ENCODE measurements at regions not wholly inside any gene's neighbourhood (a gene's known extent, or its start where the extent isn't known, plus 50 kb on each side); places are given as distances from the start of the nearest gene placed in this dataset.

DNA sequence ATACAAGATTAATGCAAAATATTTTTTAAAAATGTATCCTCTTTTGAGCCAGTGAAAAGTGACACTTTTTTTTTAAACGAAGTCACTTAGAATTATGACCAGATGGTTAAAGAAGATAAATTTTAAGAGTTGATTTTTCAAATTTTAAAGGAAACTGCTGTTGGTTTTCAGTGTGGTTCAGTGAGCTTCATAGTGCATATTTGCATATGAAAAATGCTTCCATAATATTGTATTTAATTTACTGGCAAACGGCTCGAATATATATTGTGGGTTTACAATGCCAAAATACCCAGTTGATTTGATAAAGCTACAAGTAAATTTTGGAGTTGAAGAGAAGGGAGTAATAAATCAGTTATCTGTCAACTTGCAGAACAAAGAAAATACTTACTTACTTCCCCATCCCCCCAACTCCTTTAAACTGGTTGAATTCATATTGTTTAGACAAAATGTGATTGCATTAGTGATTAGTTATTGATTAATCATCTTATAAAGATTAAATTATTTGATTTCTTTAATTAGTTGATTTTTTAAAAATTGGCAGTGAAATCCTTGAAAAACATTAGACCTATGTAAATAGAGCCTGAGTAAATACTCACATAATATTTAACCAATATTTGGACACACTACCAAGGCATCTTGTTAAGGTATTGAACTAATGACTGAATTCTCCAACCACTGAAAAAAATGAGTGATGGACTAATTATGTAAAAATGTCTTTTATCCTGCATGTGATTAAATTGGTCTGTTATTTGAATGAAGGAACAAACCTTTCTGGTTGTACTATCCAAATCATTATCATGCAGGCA, 122.8 kb upstream of the APP start:
- Histone ChIP-seq H3K9me2 (replicated peaks; ENCODE audit: insufficient read depth, low read length) (no peaks in the 10 kb centered on the region), H2AFZ (ENCODE audit: low read length) (no peak overlapping the region), H3K27me3 (replicated peaks; ENCODE audit: insufficient read depth, low read length) (no peaks in the 10 kb centered on the region), H3F3A (ENCODE audit: insufficient read depth, low read length) (no peaks in the 10 kb centered on the region), H3K4me1 (ENCODE audit: low read length) (no peaks in the 10 kb centered on the region), H3K36me3 (replicated peaks; ENCODE audit: insufficient read depth, low read length) (no peaks in the 10 kb centered on the region), H3K79me2 (ENCODE audit: low read length) (no peaks in the 10 kb centered on the region), H3K9me3 (replicated peaks; ENCODE audit: insufficient read depth, low read length) (no peaks in the 10 kb centered on the region), H4K20me1 (ENCODE audit: insufficient read depth, low read length) (no peaks in the 10 kb centered on the region), H3K4me2 (ENCODE audit: low read depth, low read length) (no peak overlapping the region), H3K9ac (ENCODE audit: low read length) (no peak overlapping the region), H3K4me3 (ENCODE audit: low read length) (no peak overlapping the region), H3K27ac (ENCODE audit: low read length) (no peak overlapping the region)
- TF ChIP-seq EZH2 (optimal IDR thresholded peaks at IDR 0.05; ENCODE audit: low read depth, low read length), result no peak
- TF ChIP-seq, protein P1, sequence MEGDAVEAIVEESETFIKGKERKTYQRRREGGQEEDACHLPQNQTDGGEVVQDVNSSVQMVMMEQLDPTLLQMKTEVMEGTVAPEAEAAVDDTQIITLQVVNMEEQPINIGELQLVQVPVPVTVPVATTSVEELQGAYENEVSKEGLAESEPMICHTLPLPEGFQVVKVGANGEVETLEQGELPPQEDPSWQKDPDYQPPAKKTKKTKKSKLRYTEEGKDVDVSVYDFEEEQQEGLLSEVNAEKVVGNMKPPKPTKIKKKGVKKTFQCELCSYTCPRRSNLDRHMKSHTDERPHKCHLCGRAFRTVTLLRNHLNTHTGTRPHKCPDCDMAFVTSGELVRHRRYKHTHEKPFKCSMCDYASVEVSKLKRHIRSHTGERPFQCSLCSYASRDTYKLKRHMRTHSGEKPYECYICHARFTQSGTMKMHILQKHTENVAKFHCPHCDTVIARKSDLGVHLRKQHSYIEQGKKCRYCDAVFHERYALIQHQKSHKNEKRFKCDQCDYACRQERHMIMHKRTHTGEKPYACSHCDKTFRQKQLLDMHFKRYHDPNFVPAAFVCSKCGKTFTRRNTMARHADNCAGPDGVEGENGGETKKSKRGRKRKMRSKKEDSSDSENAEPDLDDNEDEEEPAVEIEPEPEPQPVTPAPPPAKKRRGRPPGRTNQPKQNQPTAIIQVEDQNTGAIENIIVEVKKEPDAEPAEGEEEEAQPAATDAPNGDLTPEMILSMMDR (IDR thresholded peaks at IDR 0.05; ENCODE audit: low read length), result no peak
- TF ChIP-seq EZH2phosphoT487 (IDR thresholded peaks at IDR 0.05; ENCODE audit: low read length), result no peak
- DNase-seq, result no peak

DNA sequence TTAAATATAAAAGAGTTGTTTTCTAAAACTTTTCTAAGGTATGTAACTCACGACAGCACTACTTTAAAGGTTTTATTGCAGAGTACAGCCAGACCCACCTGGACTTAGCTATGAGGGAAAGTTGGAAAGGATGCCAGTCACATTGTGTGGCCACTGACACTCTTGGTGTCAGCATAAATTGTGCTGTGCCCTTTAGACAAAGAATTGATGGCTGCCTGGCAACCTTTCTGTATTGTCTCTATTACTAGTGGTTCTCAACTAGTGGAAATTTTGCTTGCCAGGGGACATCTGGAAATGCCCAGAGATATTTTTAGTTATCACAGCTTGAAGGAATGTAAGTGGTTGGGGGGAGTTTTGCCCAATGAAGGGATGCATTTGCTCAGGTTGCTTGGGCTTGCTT, 117.5 kb upstream of the APP start:
- Histone ChIP-seq H4K20me1 (ENCODE audit: insufficient read depth, low read length) (no peaks in the 10 kb centered on the region), H3K4me1 (ENCODE audit: low read length) (no peaks in the 10 kb centered on the region), H3K9me2 (replicated peaks; ENCODE audit: insufficient read depth, low read length) (no peaks in the 10 kb centered on the region), H3K27ac (ENCODE audit: low read length) (no peak overlapping the region), H3K4me3 (ENCODE audit: low read length) (no peak overlapping the region), H3K4me2 (ENCODE audit: low read depth, low read length) (no peak overlapping the region), H3K79me2 (ENCODE audit: low read length) (no peaks in the 10 kb centered on the region), H3K9me3 (replicated peaks; ENCODE audit: insufficient read depth, low read length) (no peaks in the 10 kb centered on the region), H3K36me3 (replicated peaks; ENCODE audit: insufficient read depth, low read length) (no peaks in the 10 kb centered on the region), H2AFZ (ENCODE audit: low read length) (no peak overlapping the region), H3K9ac (ENCODE audit: low read length) (no peak overlapping the region), H3K27me3 (replicated peaks; ENCODE audit: insufficient read depth, low read length) (no peaks in the 10 kb centered on the region), H3F3A (ENCODE audit: insufficient read depth, low read length) (no peaks in the 10 kb centered on the region)
- TF ChIP-seq, protein P1 (IDR thresholded peaks at IDR 0.05; ENCODE audit: low read length), result no peak
- no peak for TF ChIP-seq EZH2 (optimal IDR thresholded peaks at IDR 0.05; ENCODE audit: low read depth, low read length)
- TF ChIP-seq EZH2phosphoT487 (IDR thresholded peaks at IDR 0.05; ENCODE audit: low read length), result no peak
- DNase-seq, result no peak

DNA sequence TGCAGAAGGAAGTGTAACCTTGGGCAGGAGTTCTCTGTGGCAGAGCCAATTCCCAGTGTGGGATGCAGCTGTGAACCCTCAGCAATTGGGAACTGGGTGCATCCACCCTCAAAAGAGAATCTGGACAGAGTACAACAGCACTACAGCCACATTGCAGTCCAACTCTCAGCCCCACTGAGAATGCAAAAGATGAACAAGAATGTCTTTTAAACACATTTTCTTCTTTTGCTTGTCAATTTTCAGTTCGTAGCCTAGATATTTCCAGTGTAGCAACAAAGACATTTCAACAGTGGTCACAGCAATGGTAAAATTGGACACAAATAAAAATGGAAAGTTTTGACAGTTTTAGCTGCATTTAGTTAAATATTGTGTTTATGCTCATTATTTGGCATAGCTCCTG, 114.0 kb upstream of the APP start:
- no peak for TF ChIP-seq EZH2 (optimal IDR thresholded peaks at IDR 0.05; ENCODE audit: low read depth, low read length)
- TF ChIP-seq, protein P1 (IDR thresholded peaks at IDR 0.05; ENCODE audit: low read length), result no peak
- no peak for TF ChIP-seq EZH2phosphoT487 (IDR thresholded peaks at IDR 0.05; ENCODE audit: low read length)
- H3K9me3 ChIP-seq (replicated peaks; ENCODE audit: insufficient read depth, low read length), result no peaks in the 10 kb centered on the region
- no peaks in the 10 kb centered on the region for H3K27me3 ChIP-seq (replicated peaks; ENCODE audit: insufficient read depth, low read length)
- H3K36me3 ChIP-seq (replicated peaks; ENCODE audit: insufficient read depth, low read length), result no peaks in the 10 kb centered on the region
- H4K20me1 ChIP-seq (ENCODE audit: insufficient read depth, low read length), result no peaks in the 10 kb centered on the region
- no peak overlapping the region for H3K27ac ChIP-seq (ENCODE audit: low read length)
- no peaks in the 10 kb centered on the region for H3F3A ChIP-seq (ENCODE audit: insufficient read depth, low read length)
- no peak overlapping the region for H3K4me3 ChIP-seq (ENCODE audit: low read length)
- H3K4me2 ChIP-seq (ENCODE audit: low read depth, low read length), result no peak overlapping the region
- no peak for DNase-seq
- no peaks in the 10 kb centered on the region for H3K79me2 ChIP-seq (ENCODE audit: low read length)
- H3K9me2 ChIP-seq (replicated peaks; ENCODE audit: insufficient read depth, low read length), result no peaks in the 10 kb centered on the region
- no peak overlapping the region for H2AFZ ChIP-seq (ENCODE audit: low read length)
- H3K4me1 ChIP-seq (ENCODE audit: low read length), result no peaks in the 10 kb centered on the region
- no peak overlapping the region for H3K9ac ChIP-seq (ENCODE audit: low read length)
